Stomach (tissue), 8 donors: ENCODE measurements at regions not wholly inside any gene's neighbourhood (a gene's known extent, or its start where the extent isn't known, plus 50 kb on each side); places are given as distances from the start of the nearest gene placed in this dataset.

ENCODE experiments used
- DNase-seq, 2 donors: peaks; one replicate each; pipeline versions ENCODE4 v3.0.0 to v3.0.0-alpha.2; 2013 to 2019
- H3K27ac ChIP-seq, 5 donors: fragments of 200-600 bp in 4 of 5; sonication (generic) in 4 of 5; one replicate each; pipeline ENCODE4 v1.5.1; 2013 to 2019; ENCODE audit warnings: mild to moderate bottlenecking in 1 of 5, moderate library complexity in 1 of 5
- H3K27me3 ChIP-seq, 3 donors: fragments of 200-600 bp; sonication (generic); one replicate each; pipeline ENCODE4 v1.5.1; 2017 to 2019; ENCODE audit warnings: mixed run types in 1 of 3
- H3K36me3 ChIP-seq, 4 donors: fragments of 200-600 bp; sonication (generic); 1 replicate in 3 of 4; 2 replicates in 1 of 4; pipeline ENCODE4 v1.5.1; 2016 to 2019
- H3K4me1 ChIP-seq, 4 donors: fragments of 200-600 bp; sonication (generic); one replicate each; pipeline ENCODE4 v1.5.1; 2016 to 2019
- H3K4me3 ChIP-seq, 4 donors: fragments of 200-600 bp; sonication (generic) in 3 of 4; one replicate each; pipeline ENCODE4 v1.5.1; 2016 to 2019; ENCODE audit warnings: mild to moderate bottlenecking in 1 of 4
- H3K9me3 ChIP-seq, 4 donors: fragments of 200-600 bp; sonication (generic); one replicate each; pipeline ENCODE4 v1.5.1; 2016 to 2019
- CTCF ChIP-seq, 7 experiments: fragments of 450-650 bp in 4 of 7; fragments of 200-600 bp in 3 of 7; sonication (generic) in 3 of 7; IDR thresholded peaks; one replicate each; pipeline ENCODE4 v1.5.1; 2016 to 2019; ENCODE audit warnings: antibody characterized with exemption in 7 of 7, control low read depth in 2 of 7, mild to moderate bottlenecking in 1 of 7
- EP300 ChIP-seq: sonication (generic); formaldehyde crosslinking; IDR thresholded peaks from one replicate; pipeline ENCODE4 v1.6.1; 2017; ENCODE audit warnings: antibody characterized with exemption
- POLR2A ChIP-seq, 4 donors: fragments of 450-650 bp; IDR thresholded peaks; one replicate each; pipeline ENCODE4 v1.6.1; 2016; ENCODE audit warnings: antibody characterized with exemption in 4 of 4, control low read depth in 2 of 4, mild to moderate bottlenecking in 1 of 4, moderate library complexity in 1 of 4
- POLR2AphosphoS5 ChIP-seq, 3 donors: sonication (generic); formaldehyde crosslinking; IDR thresholded peaks; one replicate each; pipeline ENCODE4 v1.6.1; 2016; ENCODE audit warnings: antibody characterized with exemption in 3 of 3
- WGBS, 5 donors: extraction: QIAGEN DNeasy Blood & Tissue Kit in 3 of 5; methylation state at CpG; one replicate each; pipeline versions ENCODE4 v1.1.5 to v1.1.7; 2013 to 2018; 5-methylcytosine and 5-hydroxymethylcytosine counted together
- intact Hi-C: fragments of 100-400 bp; cut with DNase I; formaldehyde crosslinking; loops from one replicate; pipeline ENCODE4 v1.15.1; 2023; ENCODE audit warnings: low total_unique reads
- donor health status: healthy with polysubstance abuse.
- donor health status: Bipolar disorder and iron deficiency.
- donor health status: healthy.

GRCh38 chr4:188409851-188410250 is 270.6 kb downstream of the TRIML1 start:
- intact Hi-C loops: no loop called here
- no peaks in the 10 kb centered on the region for H3K27me3 ChIP-seq
- no peaks in the 10 kb centered on the region for H3K36me3 ChIP-seq
- H3K27ac ChIP-seq: no peak overlapping the region
- DNase-seq: peak in 1 of 2 donors; percentile 14
- H3K4me1 ChIP-seq: no peaks in the 10 kb centered on the region
- H3K9me3 ChIP-seq: peaks cover 0 to 7% (median 0%) of the 10 kb centered on the region in 4 donors
- TF ChIP-seq CTCF (IDR thresholded peaks at IDR 0.05) (no peak), EP300 (no peak), POLR2AphosphoS5 (IDR thresholded peaks at IDR 0.05) (no peak), POLR2A (IDR thresholded peaks at IDR 0.05) (no peak)
- no peak overlapping the region for H3K4me3 ChIP-seq
- 77 to 89% (median 81%) methylated on average over 6 of the region's 6 CpGs for WGBS, 5 donors

GRCh38 chr4:188411805-188412204 is 272.6 kb downstream of the TRIML1 start:
- TF ChIP-seq POLR2A (IDR thresholded peaks at IDR 0.05) (no peak), CTCF (IDR thresholded peaks at IDR 0.05) (no peak), POLR2AphosphoS5 (IDR thresholded peaks at IDR 0.05) (no peak), EP300 (no peak)
- no peak for DNase-seq
- no peak overlapping the region for H3K4me3 ChIP-seq
- peaks cover 0 to 7% (median 0%) of the 10 kb centered on the region in 4 donors for H3K9me3 ChIP-seq
- no peak overlapping the region for H3K27ac ChIP-seq
- H3K4me1 ChIP-seq: no peaks in the 10 kb centered on the region
- H3K27me3 ChIP-seq: no peaks in the 10 kb centered on the region
- intact Hi-C loops: no loop called here
- H3K36me3 ChIP-seq: no peaks in the 10 kb centered on the region
- WGBS, 5 donors: 88 to 94% (median 93%) methylated on average over 25 of the region's 25 CpGs

DNA sequence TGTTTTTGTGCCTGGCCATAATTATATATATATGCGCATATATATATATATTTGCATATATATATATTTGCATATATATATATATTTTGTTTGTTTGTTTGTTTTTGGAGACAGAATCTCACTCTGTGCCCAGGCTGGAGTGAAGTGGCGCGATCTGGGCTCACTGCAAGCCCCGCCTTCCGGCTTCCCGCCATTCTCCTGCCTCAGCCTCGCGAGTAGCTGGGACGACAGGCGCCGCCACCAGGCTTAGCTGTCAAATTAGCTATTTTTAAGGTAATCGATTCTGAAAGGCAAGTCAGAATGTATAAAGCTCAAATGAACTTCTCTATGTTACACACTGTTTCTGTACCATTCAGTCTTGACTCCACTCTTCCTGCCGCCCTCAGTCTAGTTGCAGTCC is 273.3 kb downstream of the TRIML1 start:
- no peak for TF ChIP-seq POLR2A (IDR thresholded peaks at IDR 0.05)
- TF ChIP-seq EP300: no peak
- no peak for TF ChIP-seq POLR2AphosphoS5 (IDR thresholded peaks at IDR 0.05)
- no peak for TF ChIP-seq CTCF (IDR thresholded peaks at IDR 0.05)
- intact Hi-C loops: no loop called here
- 93 to 97% (median 96%) methylated on average over 13 of the region's 13 CpGs for WGBS, 5 donors
- Histone ChIP-seq H3K36me3 (no peaks in the 10 kb centered on the region), H3K4me1 (no peaks in the 10 kb centered on the region), H3K27ac (no peak overlapping the region), H3K4me3 (no peak overlapping the region), H3K27me3 (no peaks in the 10 kb centered on the region), H3K9me3 (peaks cover 0 to 7% (median 0%) of the 10 kb centered on the region in 4 donors)
- DNase-seq: no peak

DNA sequence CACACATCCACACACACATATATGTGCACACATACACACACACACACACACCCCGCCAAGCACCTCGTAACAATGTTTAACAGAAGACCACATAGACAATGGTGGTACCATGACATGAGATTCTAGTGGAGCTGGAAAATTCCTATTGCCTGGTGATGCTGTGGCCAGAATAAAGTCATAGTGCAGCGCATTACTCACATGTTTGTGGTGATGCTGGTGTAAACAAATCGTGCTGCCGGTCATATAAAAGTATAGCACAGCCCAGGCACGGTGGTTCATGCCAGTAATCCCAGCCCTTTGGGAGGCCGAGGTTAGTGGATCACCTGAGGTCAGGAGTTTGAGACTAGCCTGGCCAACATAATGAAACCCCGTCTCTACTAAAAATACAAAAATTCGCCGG is 275.2 kb downstream of the TRIML1 start:
- Histone ChIP-seq H3K9me3 (peaks cover 0 to 7% (median 0%) of the 10 kb centered on the region in 4 donors), H3K36me3 (no peaks in the 10 kb centered on the region), H3K4me3 (no peak overlapping the region), H3K4me1 (no peaks in the 10 kb centered on the region), H3K27me3 (no peaks in the 10 kb centered on the region), H3K27ac (no peak overlapping the region)
- TF ChIP-seq CTCF (IDR thresholded peaks at IDR 0.05) (no peak), POLR2AphosphoS5 (IDR thresholded peaks at IDR 0.05) (no peak), EP300 (no peak), POLR2A (IDR thresholded peaks at IDR 0.05) (no peak)
- WGBS, 5 donors: 88 to 92% (median 90%) methylated on average over 10 of the region's 10 CpGs
- intact Hi-C loops: no loop called here
- no peak for DNase-seq
